Hematopoietic multipotent progenitor cell treated with erythropoietin and hydrocortisone succinate and interleukin-3 and kit ligand, for 15 days (in vitro differentiated cells): ENCODE measurements at regions not wholly inside any gene's neighbourhood (a gene's known extent, or its start where the extent isn't known, plus 50 kb on each side); places are given as distances from the start of the nearest gene placed in this dataset.
"Not testable (repeated sequence)": the region's sequence is repeated elsewhere in the genome, so short reads cannot be mapped to it uniquely, and the experiment has no call there.

Experiments used
- DNase-seq: peaks from one replicate; pipeline ENCODE4 v3.0.0-alpha.2; 2015; ENCODE audit warnings: low spot score

GRCh38 chr13:87736849-87737385 lies 65.7 kb downstream of the SLITRK5 start:
- no peak for DNase-seq

GRCh38 chr13:87754097-87754496 lies 82.9 kb downstream of the SLITRK5 start:
- DNase-seq: no peak

DNA sequence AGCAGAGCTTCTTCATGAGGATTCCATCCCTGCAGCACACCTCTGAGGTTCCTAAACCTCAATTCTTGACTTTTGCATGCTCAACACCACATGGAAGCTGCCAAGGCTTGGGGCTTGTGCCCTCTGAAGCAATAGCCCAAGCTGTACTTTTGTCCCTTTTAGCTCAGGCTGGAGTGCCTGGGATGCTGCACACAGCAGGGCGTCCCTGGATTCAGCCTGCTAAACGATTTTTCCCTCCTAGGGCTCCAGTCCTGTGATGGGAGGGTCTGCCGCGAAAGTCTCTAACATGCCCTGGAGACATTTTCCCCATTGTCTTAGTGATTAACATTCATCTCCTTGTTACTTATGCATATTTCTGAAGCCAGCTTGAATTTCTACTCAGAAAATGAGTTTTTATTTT lies 98.3 kb downstream of the SLITRK5 start:
- no peak for DNase-seq

GRCh38 chr13:87777387-87777786 lies 106.2 kb downstream of the SLITRK5 start:
- no peak for DNase-seq

- no peak for DNase-seq
Measured at GRCh38 chr13:87778128-87778527, 107.0 kb downstream of the SLITRK5 start.

DNA sequence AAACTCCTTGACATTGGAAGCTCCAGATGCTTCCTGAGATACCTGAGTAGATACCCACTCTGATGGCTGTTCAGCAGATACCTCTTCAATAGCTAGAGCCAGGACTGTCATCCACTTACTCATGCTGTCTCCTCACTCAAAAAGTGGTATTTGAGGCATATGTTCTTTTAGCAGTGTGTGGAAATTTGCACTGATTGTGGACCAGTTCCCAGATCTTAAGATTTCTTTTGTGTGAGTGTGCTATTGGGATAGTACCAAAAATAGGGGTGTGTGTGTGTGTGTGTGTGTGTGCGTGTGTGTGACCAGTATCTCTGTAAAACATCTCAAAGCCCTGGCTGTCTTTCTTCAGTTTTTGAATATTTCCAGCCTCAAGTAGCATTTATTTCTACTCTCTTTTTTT lies 108.3 kb downstream of the SLITRK5 start:
- no peak for DNase-seq

DNA sequence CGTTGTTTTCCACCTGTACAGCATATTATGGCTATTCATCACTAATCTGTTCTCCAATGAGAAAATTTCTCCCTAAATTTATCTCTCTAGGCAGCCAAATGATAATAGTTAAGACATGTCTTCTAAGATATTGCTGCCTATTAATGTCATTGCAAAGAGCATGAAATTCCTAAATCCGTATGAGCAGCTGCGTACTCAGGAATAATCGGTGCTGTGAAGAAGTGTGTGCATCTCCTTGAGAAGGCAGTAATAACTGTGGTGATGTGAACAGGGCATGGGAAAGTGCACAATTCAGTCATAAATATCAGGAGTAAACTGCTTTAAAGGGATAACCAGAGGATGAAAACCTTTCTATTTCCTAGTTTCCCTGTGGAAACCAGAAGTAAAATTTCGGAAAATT lies 112.2 kb downstream of the SLITRK5 start:
- no peak for DNase-seq

- DNase-seq: no peak
Measured at GRCh38 chr13:87788363-87788762, 117.2 kb downstream of the SLITRK5 start.

- DNase-seq: no peak
Measured at GRCh38 chr13:87792878-87793277, 121.7 kb downstream of the SLITRK5 start.

- DNase-seq: no peak
Measured at GRCh38 chr13:87798536-87798935, 127.4 kb downstream of the SLITRK5 start.

- DNase-seq: no peak
Measured at GRCh38 chr13:87810391-87810801, 139.2 kb downstream of the SLITRK5 start.

DNA sequence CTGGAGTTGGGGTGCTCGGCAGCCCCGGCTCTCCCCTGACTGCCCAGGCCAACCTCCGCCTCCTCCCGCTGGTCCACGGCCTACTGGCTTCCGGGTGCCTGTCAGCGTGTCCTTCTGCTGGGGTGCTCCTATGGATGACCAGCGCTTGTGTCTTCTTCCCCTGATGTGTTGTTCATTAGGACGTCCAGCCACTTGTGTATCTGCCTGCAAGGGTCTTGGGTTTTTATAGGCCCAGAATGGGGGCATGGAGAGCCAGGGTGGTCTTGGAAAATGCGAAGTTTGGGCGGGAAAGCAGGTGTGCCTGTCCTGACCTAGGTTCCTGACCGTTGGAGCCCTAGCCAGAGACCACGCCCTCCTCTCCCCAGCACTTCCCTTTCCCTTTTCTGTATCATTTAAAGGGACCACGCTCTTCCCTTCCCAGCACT lies 139.8 kb downstream of the SLITRK5 start:
- DNase-seq: no peak

GRCh38 chr13:87814403-87814802 lies 143.2 kb downstream of the SLITRK5 start:
- no peak for DNase-seq

- DNase-seq: no peak
Measured at GRCh38 chr13:87820241-87820640, 149.1 kb downstream of the SLITRK5 start.

DNA sequence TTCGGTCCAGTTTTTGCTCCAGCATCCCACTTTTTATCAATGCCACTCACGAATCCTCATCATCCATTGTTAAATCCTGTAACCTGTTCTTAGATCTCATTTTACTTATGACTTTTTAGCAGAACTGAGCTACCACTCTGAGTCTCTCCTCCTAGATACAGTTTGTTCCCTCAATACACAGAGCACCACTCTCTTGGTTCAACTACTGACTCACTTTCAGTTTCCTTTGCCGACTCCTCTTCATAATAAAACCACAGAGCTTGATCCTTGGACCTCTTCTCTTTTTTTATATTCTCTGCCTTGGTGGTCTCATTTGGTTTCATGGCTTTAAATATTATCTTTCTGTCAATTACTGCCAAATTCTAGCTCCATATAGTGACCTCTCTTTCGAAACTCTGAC lies 150.3 kb downstream of the SLITRK5 start:
- no peak for DNase-seq

DNA sequence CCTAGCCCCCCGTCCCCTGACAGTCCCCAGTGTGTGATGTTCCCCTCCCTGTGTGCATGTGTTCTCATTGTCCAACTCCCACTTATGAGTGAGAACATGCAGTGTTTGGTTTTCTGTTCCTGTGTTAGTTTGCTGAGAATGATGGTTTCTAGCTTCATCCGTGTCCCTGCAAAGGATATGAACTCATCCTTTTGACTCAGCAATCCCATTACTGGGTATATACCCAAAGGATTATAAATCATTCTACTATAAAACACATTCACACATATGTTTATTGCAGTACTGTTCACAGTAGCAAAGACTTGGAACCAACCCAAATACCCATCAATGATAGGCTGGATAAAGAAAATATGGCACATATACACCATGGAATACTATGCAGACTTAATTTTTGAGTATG lies 155.1 kb downstream of the SLITRK5 start:
- DNase-seq: not testable (repeated sequence)

- DNase-seq: no peak
Measured at GRCh38 chr13:87827479-87827878, 156.3 kb downstream of the SLITRK5 start.

DNA sequence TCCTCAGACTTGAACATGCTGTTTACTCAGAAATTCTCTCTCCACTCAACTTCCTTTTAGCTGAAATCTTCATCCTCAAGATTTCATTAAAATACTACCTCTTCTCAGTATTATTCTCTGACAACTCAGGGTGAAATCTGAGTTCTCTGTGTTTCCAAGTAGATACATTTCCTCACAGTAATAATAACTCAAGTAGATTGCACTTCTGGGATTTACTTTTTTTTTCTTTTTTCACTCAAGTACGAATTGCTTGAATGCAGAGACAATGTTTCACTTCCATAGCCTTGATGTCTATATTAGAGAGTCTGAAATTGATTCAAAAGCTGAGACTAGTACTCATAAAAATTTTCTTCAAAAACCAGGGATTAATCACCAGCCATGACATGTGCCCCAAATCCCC lies 166.4 kb downstream of the SLITRK5 start:
- DNase-seq: no peak

DNA sequence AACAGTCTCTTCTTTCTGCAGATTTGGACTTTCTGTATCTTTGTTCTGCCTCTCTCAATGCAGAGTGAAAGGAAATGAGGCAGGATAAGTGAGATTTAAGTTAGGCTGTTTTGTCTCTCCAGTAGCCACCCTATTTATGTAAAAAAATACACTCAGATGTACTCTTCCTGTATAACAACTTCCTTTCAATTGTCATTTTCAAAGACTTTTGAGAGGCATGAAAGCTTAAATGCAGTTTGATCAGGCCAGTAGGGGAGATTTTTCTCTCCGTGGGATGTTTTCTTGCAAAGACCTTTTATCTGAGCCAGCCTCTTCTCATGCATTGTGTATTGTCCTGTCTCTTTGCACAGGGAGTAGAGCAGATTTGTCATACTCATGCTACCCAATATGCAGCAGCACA lies 166.8 kb downstream of the SLITRK5 start:
- no peak for DNase-seq

- DNase-seq: no peak
Measured at GRCh38 chr13:87851410-87851809, 180.2 kb downstream of the SLITRK5 start.

- no peak for DNase-seq
Measured at GRCh38 chr13:87855553-87855952, 184.4 kb downstream of the SLITRK5 start.

GRCh38 chr13:87859261-87859660 lies 188.1 kb downstream of the SLITRK5 start:
- DNase-seq: no peak

GRCh38 chr13:87867426-87867825 lies 196.3 kb downstream of the SLITRK5 start:
- no peak for DNase-seq

DNA sequence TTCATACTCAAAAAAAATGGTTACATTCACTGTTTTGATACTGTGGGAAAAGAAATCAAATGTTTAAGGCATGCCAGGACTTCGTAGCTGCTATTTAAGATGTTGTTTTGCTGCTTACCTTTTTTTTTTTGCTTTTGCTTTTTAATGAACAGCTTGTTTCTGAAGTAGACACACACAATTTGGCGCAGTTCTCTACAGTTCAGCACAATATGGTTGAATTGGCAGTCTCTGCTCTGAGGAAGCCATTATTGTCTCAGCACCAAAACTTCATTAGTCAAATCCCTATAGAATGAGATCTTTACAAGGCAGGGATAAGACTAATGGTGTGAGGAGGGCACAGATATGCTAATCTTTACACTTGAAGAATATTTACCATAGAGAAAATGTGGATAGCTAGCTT lies 197.6 kb downstream of the SLITRK5 start:
- no peak for DNase-seq

DNA sequence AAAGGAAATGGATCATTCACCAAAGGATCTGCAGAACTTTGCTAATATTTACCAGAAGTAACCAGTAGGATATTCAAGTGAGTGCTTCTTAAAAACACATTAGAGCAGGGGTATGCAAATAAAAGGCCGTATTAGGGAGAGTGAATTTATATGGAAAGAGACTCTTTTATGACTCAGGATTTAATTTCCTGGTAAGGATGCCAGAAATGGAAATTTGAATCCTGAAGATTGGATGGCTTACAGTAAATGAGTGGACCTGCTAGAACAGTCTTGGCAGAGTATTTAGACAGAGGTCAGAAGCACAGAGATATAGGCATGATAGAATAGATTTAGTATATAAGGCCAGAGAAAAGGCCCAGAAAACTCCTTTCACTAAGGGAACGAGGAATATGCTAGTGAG lies 201.6 kb downstream of the SLITRK5 start:
- DNase-seq: no peak
